Bronchial epithelial cell (primary cell): ENCODE measurements at regions not wholly inside any gene's neighbourhood (a gene's known extent, or its start where the extent isn't known, plus 50 kb on each side); places are given as distances from the start of the nearest gene placed in this dataset.

Experiments
- DNase-seq: peaks from one replicate; pipeline ENCODE4 v3.0.0-alpha.2; 2010; ENCODE audit warnings: low read depth
- FAIRE-seq: peaks from 2 replicates; lab custom pipeline; 2011; peaks lifted over from hg19 to GRCh38; lab: Jason Lieb, UNC
- H3K27me3 ChIP-seq: 2 replicates; pipeline ENCODE4 v1.5.1; 2011; ENCODE audit warnings: low read length; ENCODE audit not compliant: control insufficient read depth, insufficient read depth
- H3K36me3 ChIP-seq: 2 replicates; pipeline ENCODE4 v1.5.1; 2011; ENCODE audit warnings: low read length; ENCODE audit not compliant: control insufficient read depth, insufficient read depth
- H3K4me3 ChIP-seq: 2 replicates; pipeline ENCODE4 v1.5.1; 2011; ENCODE audit warnings: mild to moderate bottlenecking, low read depth, low read length, control low read depth
- CTCF ChIP-seq: IDR thresholded peaks from 2 replicates; pipeline ENCODE4 v1.5.1; 2011; ENCODE audit warnings: mild to moderate bottlenecking, moderate library complexity, low read length, control low read depth, inconsistent platforms; ENCODE audit not compliant: insufficient read depth, severe bottlenecking

GRCh38 chr10:78560341-78560688, 508.5 kb upstream of the ZMIZ1 start:
- Histone ChIP-seq H3K27me3 (peaks cover 3% of the 10 kb centered on the region), H3K36me3 (no peaks in the 10 kb centered on the region), H3K4me3 (no peak overlapping the region)
- no peak for TF ChIP-seq CTCF
- FAIRE-seq (no peak), DNase-seq (no peak)

DNA sequence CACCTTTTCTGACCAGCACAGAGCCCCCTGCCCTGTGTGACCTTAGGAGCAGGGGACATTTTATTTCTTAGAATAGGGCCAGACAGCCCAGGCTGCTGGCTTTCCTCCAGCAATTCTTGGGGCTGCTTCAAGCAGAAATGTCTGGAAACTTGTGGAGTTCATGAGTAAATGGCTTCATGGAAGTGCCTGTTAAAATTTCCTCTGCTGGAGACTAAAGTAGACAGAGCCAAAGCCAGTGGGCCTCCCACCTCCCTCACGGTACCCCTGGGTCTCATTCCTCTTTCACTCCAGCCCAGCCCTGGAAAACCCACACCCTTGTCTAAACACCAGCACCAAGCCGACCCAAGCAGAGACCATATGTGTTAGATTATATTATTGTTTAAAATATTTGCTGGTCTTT, 505.5 kb upstream of the ZMIZ1 start:
- FAIRE-seq: no peak
- no peak for DNase-seq
- peaks cover 7% of the 10 kb centered on the region for H3K27me3 ChIP-seq
- H3K4me3 ChIP-seq: no peak overlapping the region
- H3K36me3 ChIP-seq: no peaks in the 10 kb centered on the region
- TF ChIP-seq CTCF: no peak

GRCh38 chr10:78565841-78566240, 502.9 kb upstream of the ZMIZ1 start:
- FAIRE-seq: no peak
- no peak for TF ChIP-seq CTCF

DNA sequence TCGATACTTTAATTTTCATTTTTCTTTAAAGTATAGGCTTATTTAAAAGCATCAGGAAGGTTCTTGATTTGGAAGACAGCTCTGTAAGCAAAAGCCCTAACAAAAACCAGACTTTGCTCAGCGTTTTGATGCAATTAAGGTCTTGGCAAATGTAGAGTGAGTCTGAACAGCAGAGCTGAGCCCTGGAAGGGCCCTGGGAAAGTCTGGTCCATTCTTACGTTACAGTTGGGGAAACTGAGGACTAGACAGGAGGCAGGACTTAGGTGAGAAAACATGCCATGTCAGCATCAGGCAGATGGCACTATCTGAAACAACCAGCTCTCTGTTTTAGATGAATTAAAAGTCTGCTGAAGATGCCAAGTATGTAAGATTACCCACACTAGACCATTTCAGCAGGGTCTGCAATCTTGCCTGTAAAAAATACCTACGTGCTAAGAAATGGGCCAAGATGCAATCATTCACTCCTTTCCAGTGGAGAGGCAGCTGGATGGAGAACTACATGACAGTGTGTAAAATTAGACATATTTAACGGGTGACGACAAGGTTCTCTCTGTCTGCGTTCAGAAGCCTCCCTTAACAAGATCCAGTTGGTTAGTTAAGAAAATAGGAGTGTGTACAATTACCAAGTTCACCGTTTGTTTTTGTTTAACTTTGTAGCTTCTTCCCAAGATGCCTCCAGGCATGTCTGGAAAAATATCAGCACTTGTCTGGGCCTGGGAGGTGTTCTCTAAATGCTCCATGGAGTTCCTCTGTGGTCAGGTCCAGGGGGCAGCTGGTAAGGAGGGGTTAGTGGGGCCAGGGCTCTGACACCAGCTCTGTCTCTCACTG, 502.3 kb upstream of the ZMIZ1 start:
- Histone ChIP-seq H3K4me3 (no peak overlapping the region), H3K27me3 (peaks cover 5% of the 10 kb centered on the region), H3K36me3 (no peaks in the 10 kb centered on the region)
- DNase-seq: no peak
- FAIRE-seq: no peak
- TF ChIP-seq CTCF: no peak

More at GRCh38 chr10:78565841-78566240, 502.9 kb upstream of the ZMIZ1 start:
- no peak overlapping the region for H3K4me3 ChIP-seq
- H3K36me3 ChIP-seq: no peaks in the 10 kb centered on the region
- no peak for DNase-seq
- peaks cover 5% of the 10 kb centered on the region for H3K27me3 ChIP-seq

- TF ChIP-seq CTCF: no peak
- no peak for FAIRE-seq
- H3K36me3 ChIP-seq: no peaks in the 10 kb centered on the region
- peak; percentile 4 for DNase-seq
- H3K27me3 ChIP-seq: peaks cover 10% of the 10 kb centered on the region
- H3K4me3 ChIP-seq: no peak overlapping the region
Measured at GRCh38 chr10:78567680-78568455, 500.9 kb upstream of the ZMIZ1 start.
